ENCODE measurements at regions not wholly inside any gene's neighbourhood (a gene's known extent, or its start where the extent isn't known, plus 50 kb on each side); places are given as distances from the start of the nearest gene placed in this dataset.

- TF ChIP-seq POLR2A (IDR thresholded peaks at IDR 0.05): no peak
- TF ChIP-seq, protein P1, sequence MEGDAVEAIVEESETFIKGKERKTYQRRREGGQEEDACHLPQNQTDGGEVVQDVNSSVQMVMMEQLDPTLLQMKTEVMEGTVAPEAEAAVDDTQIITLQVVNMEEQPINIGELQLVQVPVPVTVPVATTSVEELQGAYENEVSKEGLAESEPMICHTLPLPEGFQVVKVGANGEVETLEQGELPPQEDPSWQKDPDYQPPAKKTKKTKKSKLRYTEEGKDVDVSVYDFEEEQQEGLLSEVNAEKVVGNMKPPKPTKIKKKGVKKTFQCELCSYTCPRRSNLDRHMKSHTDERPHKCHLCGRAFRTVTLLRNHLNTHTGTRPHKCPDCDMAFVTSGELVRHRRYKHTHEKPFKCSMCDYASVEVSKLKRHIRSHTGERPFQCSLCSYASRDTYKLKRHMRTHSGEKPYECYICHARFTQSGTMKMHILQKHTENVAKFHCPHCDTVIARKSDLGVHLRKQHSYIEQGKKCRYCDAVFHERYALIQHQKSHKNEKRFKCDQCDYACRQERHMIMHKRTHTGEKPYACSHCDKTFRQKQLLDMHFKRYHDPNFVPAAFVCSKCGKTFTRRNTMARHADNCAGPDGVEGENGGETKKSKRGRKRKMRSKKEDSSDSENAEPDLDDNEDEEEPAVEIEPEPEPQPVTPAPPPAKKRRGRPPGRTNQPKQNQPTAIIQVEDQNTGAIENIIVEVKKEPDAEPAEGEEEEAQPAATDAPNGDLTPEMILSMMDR (IDR thresholded peaks at IDR 0.05): no peak
Measured at GRCh38 chr13:58085274-58085673, 453.7 kb downstream of the PCDH17 start.
